Neutrophil (primary cell): ENCODE measurements at regions not wholly inside any gene's neighbourhood (a gene's known extent, or its start where the extent isn't known, plus 50 kb on each side); places are given as distances from the start of the nearest gene placed in this dataset.

Source experiments
- H3K27ac ChIP-seq: fragments of 200-600 bp; sonication (generic); 2 replicates; pipeline ENCODE4 v1.5.1; 2016; ENCODE audit warnings: mild to moderate bottlenecking, moderate library complexity
- H3K27me3 ChIP-seq: fragments of 200-600 bp; sonication (generic); 2 replicates; pipeline ENCODE4 v1.6.0; 2016; ENCODE audit warnings: mild to moderate bottlenecking
- H3K36me3 ChIP-seq: fragments of 200-600 bp; sonication (generic); 2 replicates; pipeline ENCODE4 v1.5.1; 2017
- H3K4me1 ChIP-seq, 2 experiments: fragments of 200-600 bp in 1 of 2; sonication (generic) in 1 of 2; 1 replicate in 1 of 2; 2 replicates in 1 of 2; pipeline versions ENCODE4 v1.5.1 to v1.6.1; 2013 to 2016; ENCODE audit warnings: low read depth in 1 of 2, low read length in 1 of 2, mild to moderate bottlenecking in 1 of 2, moderate library complexity in 1 of 2; ENCODE audit not compliant: control insufficient read depth in 1 of 2, insufficient read depth in 1 of 2
- H3K4me3 ChIP-seq, 2 experiments: fragments of 200-600 bp in 1 of 2; sonication (generic) in 1 of 2; 1 replicate in 1 of 2; 2 replicates in 1 of 2; pipeline ENCODE4 v1.5.1; 2013 to 2016; ENCODE audit warnings: low read depth in 1 of 2, low read length in 1 of 2, mild to moderate bottlenecking in 1 of 2, moderate library complexity in 1 of 2
- H3K9me3 ChIP-seq: fragments of 200-600 bp; sonication (generic); 2 replicates; pipeline ENCODE4 v1.5.1; 2016
- TF ChIP-seq, protein P1 (sequence below): fragments of 200-600 bp; sonication (generic); IDR thresholded peaks from 2 replicates; pipeline ENCODE4 v1.5.1; 2016; ENCODE audit warnings: antibody characterized with exemption

- TF ChIP-seq, protein P1, sequence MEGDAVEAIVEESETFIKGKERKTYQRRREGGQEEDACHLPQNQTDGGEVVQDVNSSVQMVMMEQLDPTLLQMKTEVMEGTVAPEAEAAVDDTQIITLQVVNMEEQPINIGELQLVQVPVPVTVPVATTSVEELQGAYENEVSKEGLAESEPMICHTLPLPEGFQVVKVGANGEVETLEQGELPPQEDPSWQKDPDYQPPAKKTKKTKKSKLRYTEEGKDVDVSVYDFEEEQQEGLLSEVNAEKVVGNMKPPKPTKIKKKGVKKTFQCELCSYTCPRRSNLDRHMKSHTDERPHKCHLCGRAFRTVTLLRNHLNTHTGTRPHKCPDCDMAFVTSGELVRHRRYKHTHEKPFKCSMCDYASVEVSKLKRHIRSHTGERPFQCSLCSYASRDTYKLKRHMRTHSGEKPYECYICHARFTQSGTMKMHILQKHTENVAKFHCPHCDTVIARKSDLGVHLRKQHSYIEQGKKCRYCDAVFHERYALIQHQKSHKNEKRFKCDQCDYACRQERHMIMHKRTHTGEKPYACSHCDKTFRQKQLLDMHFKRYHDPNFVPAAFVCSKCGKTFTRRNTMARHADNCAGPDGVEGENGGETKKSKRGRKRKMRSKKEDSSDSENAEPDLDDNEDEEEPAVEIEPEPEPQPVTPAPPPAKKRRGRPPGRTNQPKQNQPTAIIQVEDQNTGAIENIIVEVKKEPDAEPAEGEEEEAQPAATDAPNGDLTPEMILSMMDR: no peak
- Histone ChIP-seq H3K27ac (no peak overlapping the region), H3K27me3 (peaks cover 47% of the 10 kb centered on the region), H3K9me3 (no peaks in the 10 kb centered on the region), H3K4me3 (no peak overlapping the region), H3K36me3 (no peaks in the 10 kb centered on the region), H3K4me1 (peaks cover 4 to 7% of the 10 kb centered on the region in 2 experiments)
Observed at GRCh38 chr3:107975529-107976201, 115.2 kb downstream of the CD47 start.

GRCh38 chr3:107973961-107974360 is 116.9 kb downstream of the CD47 start:
- Histone ChIP-seq H3K9me3 (no peaks in the 10 kb centered on the region), H3K4me3 (no peak overlapping the region), H3K27me3 (peaks cover 41% of the 10 kb centered on the region), H3K36me3 (no peaks in the 10 kb centered on the region), H3K4me1 (peaks cover 4 to 6% of the 10 kb centered on the region in 2 experiments), H3K27ac (no peak overlapping the region)
- TF ChIP-seq, protein P1: no peak

GRCh38 chr3:107973152-107973551 is 117.7 kb downstream of the CD47 start:
- Histone ChIP-seq H3K4me3 (no peak overlapping the region), H3K4me1 (no peaks in the 10 kb centered on the region), H3K36me3 (no peaks in the 10 kb centered on the region), H3K27ac (no peak overlapping the region), H3K9me3 (no peaks in the 10 kb centered on the region), H3K27me3 (peaks cover 41% of the 10 kb centered on the region)
- TF ChIP-seq, protein P1: no peak

GRCh38 chr3:107970993-107971580 is 119.7 kb downstream of the CD47 start:
- H3K9me3 ChIP-seq: no peaks in the 10 kb centered on the region
- H3K4me1 ChIP-seq: no peaks in the 10 kb centered on the region
- no peak overlapping the region for H3K4me3 ChIP-seq
- H3K36me3 ChIP-seq: no peaks in the 10 kb centered on the region
- peaks cover 24% of the 10 kb centered on the region for H3K27me3 ChIP-seq
- no peak overlapping the region for H3K27ac ChIP-seq
- TF ChIP-seq, protein P1: no peak

GRCh38 chr3:107969994-107970819 is 120.6 kb downstream of the CD47 start:
- TF ChIP-seq, protein P1: no peak
- Histone ChIP-seq H3K4me1 (no peaks in the 10 kb centered on the region), H3K27ac (no peak overlapping the region), H3K36me3 (no peaks in the 10 kb centered on the region), H3K9me3 (no peaks in the 10 kb centered on the region), H3K4me3 (no peak overlapping the region), H3K27me3 (peaks cover 17% of the 10 kb centered on the region)
